GM12864 (cell line): ENCODE measurements at regions not wholly inside any gene's neighbourhood (a gene's known extent, or its start where the extent isn't known, plus 50 kb on each side); places are given as distances from the start of the nearest gene placed in this dataset.

Experiments
- DNase-seq: peaks from one replicate; pipeline ENCODE4 v3.0.0-alpha.2; 2011; ENCODE audit warnings: low read depth
- H3K4me3 ChIP-seq: 2 replicates; pipeline ENCODE4 v1.5.1; 2011; ENCODE audit warnings: mild to moderate bottlenecking, low read depth, low read length, control low read depth
- TF ChIP-seq, protein P1 (sequence below): IDR thresholded peaks from 2 replicates; pipeline ENCODE4 v1.5.1; 2011; ENCODE audit warnings: low read depth, mild to moderate bottlenecking, moderate library complexity, low read length, control low read depth, inconsistent platforms; ENCODE audit errors: missing control alignments

DNA sequence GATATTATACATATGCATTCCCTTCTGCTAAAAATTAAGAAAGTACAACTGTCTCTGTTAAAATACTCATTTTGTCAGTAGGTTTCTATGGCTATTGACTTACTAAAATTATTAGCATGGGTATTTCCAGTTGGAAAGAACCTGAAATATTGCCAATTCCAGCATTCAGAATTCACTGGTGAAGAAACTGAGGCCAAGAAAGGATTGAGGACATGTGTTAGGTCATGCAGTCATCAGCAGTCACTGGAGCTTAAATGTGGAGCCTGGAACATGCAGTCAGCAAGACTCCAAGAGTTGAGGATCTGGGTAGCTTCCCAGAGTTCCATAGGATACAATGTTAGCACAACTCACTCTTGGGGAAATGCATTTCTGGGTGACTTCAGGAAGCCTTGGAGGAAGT is 1335.6 kb downstream of the AACS start:
- no peak overlapping the region for H3K4me3 ChIP-seq
- TF ChIP-seq, protein P1, sequence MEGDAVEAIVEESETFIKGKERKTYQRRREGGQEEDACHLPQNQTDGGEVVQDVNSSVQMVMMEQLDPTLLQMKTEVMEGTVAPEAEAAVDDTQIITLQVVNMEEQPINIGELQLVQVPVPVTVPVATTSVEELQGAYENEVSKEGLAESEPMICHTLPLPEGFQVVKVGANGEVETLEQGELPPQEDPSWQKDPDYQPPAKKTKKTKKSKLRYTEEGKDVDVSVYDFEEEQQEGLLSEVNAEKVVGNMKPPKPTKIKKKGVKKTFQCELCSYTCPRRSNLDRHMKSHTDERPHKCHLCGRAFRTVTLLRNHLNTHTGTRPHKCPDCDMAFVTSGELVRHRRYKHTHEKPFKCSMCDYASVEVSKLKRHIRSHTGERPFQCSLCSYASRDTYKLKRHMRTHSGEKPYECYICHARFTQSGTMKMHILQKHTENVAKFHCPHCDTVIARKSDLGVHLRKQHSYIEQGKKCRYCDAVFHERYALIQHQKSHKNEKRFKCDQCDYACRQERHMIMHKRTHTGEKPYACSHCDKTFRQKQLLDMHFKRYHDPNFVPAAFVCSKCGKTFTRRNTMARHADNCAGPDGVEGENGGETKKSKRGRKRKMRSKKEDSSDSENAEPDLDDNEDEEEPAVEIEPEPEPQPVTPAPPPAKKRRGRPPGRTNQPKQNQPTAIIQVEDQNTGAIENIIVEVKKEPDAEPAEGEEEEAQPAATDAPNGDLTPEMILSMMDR, result no peak
- DNase-seq, result no peak

DNA sequence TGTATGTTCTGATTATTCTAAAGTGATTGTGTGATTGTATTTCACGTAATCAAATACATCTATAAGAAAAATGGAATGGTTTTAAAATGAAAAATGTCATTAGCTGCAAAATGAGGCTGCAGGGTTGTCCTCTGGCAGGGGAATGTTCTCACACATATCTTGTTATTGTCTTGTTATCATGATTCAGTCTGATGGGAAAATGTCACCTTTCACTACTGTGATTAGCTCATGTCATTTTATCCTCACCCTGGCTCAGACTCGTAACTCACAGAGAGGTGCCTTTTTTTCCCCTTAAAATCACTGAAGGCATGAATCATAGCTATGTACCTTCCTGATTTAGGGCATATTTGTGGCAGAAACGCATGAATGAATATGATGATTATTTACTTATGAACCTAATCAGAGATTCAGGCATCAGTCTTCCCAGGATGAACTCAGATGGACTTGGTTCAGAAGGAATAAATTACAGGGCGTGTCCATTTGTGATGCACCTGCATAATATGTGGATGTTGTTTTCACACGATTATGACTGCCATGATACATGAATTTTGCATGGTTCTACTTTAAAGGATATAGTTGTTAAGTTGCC is 1339.2 kb downstream of the AACS start:
- H3K4me3 ChIP-seq, result no peak overlapping the region
- TF ChIP-seq, protein P1, result no peak
- DNase-seq, result no peak

DNA sequence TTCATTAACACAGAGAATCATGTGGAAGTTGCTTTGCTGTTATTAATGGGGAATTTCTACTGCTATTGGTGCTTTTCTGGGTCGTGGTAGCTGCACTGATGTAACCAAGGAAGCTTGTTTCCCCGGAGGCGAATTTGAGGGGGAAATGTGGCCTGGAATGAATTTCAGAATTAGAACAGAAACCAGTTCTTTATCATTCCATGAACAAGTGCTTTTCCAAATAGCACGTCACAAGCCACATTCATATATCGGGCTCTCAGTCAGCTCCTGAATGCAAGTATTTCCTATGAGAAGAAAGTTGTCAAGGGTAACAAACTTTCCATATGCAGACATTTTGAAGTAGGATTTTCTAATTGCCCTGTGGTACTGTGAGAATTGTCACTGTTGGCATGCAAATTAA is 1353.2 kb downstream of the AACS start:
- H3K4me3 ChIP-seq, result no peak overlapping the region
- TF ChIP-seq, protein P1, result no peak
- no peak for DNase-seq

DNA sequence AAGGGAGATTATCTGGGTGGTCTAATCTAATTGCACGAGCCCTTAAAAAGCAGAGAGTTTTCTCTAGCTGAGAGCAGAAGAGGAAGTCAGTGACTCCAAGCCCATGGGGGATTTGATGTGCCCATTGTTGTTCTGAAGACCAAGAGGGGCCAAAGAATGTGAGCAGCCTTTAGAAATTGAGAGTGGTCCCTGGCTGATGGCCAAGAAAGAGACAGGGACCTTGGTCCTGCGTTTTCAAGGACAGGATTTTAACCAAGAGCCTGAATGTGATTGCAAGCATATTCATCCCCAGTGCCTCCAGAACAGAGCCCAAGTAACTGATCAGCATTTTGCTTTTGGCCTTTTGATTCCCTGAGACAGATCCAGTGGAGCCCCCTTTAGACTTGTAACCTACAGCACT is 1353.9 kb downstream of the AACS start:
- DNase-seq, result no peak
- TF ChIP-seq, protein P1, result no peak
- H3K4me3 ChIP-seq, result no peak overlapping the region

DNA sequence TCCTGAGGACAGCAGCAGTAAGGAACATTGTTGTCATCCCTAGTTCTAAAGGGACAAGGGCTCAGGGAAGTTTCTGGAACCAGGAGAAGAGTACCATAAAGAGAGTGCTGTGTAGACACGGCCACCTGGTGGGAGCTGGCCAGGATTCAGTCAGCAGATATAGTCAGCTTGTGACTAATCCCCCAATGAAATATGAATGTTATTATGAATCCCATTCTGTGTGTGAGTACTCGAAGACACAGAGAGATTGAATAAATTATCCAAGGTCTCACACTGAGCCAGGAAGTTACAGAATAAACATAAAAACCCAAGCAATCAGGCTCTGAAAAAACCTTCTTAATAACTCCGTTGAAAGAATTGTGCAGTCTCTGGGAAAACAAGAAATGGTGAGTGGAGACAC is 1359.5 kb downstream of the AACS start:
- TF ChIP-seq, protein P1, result no peak
- H3K4me3 ChIP-seq, result no peak overlapping the region
- DNase-seq, result no peak

DNA sequence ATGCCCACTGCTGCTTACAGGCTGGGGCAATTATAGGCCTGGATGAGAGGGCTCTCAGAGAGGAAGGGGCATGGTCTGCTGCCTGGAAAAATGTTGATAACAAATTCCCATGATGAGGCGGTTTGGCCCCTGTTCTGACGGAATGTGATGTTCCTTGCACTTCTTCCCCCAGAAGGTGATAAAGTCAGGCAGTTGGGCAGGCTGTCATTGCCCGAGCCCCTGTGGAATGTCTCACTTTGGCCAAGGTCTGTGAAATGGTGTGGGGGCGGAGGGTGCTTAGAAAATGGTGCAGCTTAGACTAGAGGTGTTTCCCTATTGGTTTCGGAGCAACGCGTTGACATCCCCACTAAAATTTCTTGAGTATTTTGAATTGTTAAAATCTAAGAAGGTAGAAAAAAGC is 1360.0 kb downstream of the AACS start:
- TF ChIP-seq, protein P1, result no peak
- no peak overlapping the region for H3K4me3 ChIP-seq
- DNase-seq, result no peak

DNA sequence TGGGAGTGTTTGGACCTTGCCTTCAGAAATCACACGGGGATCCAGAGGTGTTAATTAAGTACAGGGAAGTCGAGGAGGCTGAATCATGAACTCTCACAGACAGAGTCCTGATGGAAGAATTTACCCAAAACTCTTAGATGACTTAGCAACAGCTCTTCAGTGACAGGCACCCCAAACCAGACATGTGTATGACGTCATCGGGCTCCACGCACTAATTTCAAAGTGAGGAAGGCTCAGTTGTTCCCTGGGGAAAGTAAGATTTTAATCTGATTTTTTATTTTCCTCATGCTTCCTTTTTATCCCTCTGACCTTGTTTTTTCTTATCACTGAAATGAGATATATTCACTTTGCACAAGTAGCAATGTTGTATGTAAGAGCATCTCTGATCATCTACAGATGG is 1363.5 kb downstream of the AACS start:
- TF ChIP-seq, protein P1, result no peak

More for the DNA sequence above, 1363.5 kb downstream of the AACS start:
- DNase-seq, result no peak
- no peak overlapping the region for H3K4me3 ChIP-seq
